NCI-H1417 treated with DMSO at 0.1 percent for 48 hours (cell line): ENCODE measurements at regions not wholly inside any gene's neighbourhood (a gene's known extent, or its start where the extent isn't known, plus 50 kb on each side); places are given as distances from the start of the nearest gene placed in this dataset.
"Not testable (repeated sequence)": the region's sequence is repeated elsewhere in the genome, so short reads cannot be mapped to it uniquely, and the experiment has no call there.

Experiments
- DNase-seq: peaks from one replicate; lab custom pipeline; 2025; lab: John Stamatoyannopoulos, UW

- no peak for DNase-seq
Observed at GRCh38 chr9:82911996-82912395, 150.9 kb downstream of the RASEF start.

GRCh38 chr9:82912645-82913044, 150.3 kb downstream of the RASEF start:
- no peak for DNase-seq

GRCh38 chr9:82916238-82916637, 146.7 kb downstream of the RASEF start:
- not testable (repeated sequence) for DNase-seq

GRCh38 chr9:82920154-82920553, 142.8 kb downstream of the RASEF start:
- no peak for DNase-seq

GRCh38 chr9:82922686-82923085, 140.3 kb downstream of the RASEF start:
- no peak for DNase-seq

- DNase-seq, result peak; percentile 97
Observed at GRCh38 chr9:82923092-82923911, 139.6 kb downstream of the RASEF start.

- peak; percentile 78 for DNase-seq
Observed at GRCh38 chr9:82923912-82924605, 138.9 kb downstream of the RASEF start.
